ENCODE measurements at regions not wholly inside any gene's neighbourhood (a gene's known extent, or its start where the extent isn't known, plus 50 kb on each side); places are given as distances from the start of the nearest gene placed in this dataset.
"Not testable (repeated sequence)": the region's sequence is repeated elsewhere in the genome, so short reads cannot be mapped to it uniquely, and the experiment has no call there.

- no peak for TF ChIP-seq CTCF (IDR thresholded peaks at IDR 0.05; ENCODE audit: low read depth, low read length, missing control alignments)
- no peak for DNase-seq
- in situ Hi-C loops (cut with HindIII; ENCODE audit: low pct_ligation_motif_present, low sequenced_read_pairs), result no loop called here
- H3K27ac ChIP-seq, result no peak overlapping the region
- no peak overlapping the region for H3K4me3 ChIP-seq (ENCODE audit: low read depth, low read length)
- H3K27me3 ChIP-seq (replicated peaks), result no peaks in the 10 kb centered on the region
- H3K36me3 ChIP-seq (replicated peaks), result no peaks in the 10 kb centered on the region
Measured at GRCh38 chr11:33949252-33949913, 57.5 kb upstream of the LMO2 start.

- no peaks in the 10 kb centered on the region for H3K27me3 ChIP-seq (replicated peaks)
Measured at GRCh38 chr11:33948494-33948893, 56.6 kb upstream of the LMO2 start.

GRCh38 chr11:33947918-33948317 is 56.0 kb upstream of the LMO2 start:
- in situ Hi-C loops (cut with HindIII; ENCODE audit: low pct_ligation_motif_present, low sequenced_read_pairs); H3K4me3 ChIP-seq (ENCODE audit: low read depth, low read length); H3K27ac ChIP-seq; DNase-seq; H3K27me3 ChIP-seq (replicated peaks); H3K36me3 ChIP-seq (replicated peaks): not testable (repeated sequence)

More at GRCh38 chr11:33948494-33948893, 56.6 kb upstream of the LMO2 start:
- in situ Hi-C loops (cut with HindIII; ENCODE audit: low pct_ligation_motif_present, low sequenced_read_pairs), result no loop called here
- TF ChIP-seq CTCF (IDR thresholded peaks at IDR 0.05; ENCODE audit: low read depth, low read length, missing control alignments), result no peak
- Histone ChIP-seq H3K4me3 (ENCODE audit: low read depth, low read length) (no peak overlapping the region), H3K27ac (no peak overlapping the region), H3K36me3 (replicated peaks) (no peaks in the 10 kb centered on the region)
- no peak for DNase-seq

- Histone ChIP-seq H3K27me3 (replicated peaks) (no peaks in the 10 kb centered on the region), H3K36me3 (replicated peaks) (no peaks in the 10 kb centered on the region), H3K27ac (no peak overlapping the region), H3K4me3 (ENCODE audit: low read depth, low read length) (no peak overlapping the region)
- DNase-seq, result no peak
- no peak for TF ChIP-seq CTCF (IDR thresholded peaks at IDR 0.05; ENCODE audit: low read depth, low read length, missing control alignments)
- in situ Hi-C loops (cut with HindIII; ENCODE audit: low pct_ligation_motif_present, low sequenced_read_pairs), result no loop called here
Measured at GRCh38 chr11:33946930-33947329, 55.1 kb upstream of the LMO2 start.

- no peak overlapping the region for H3K27ac ChIP-seq
- TF ChIP-seq CTCF (IDR thresholded peaks at IDR 0.05; ENCODE audit: low read depth, low read length, missing control alignments), result no peak
- in situ Hi-C loops (cut with HindIII; ENCODE audit: low pct_ligation_motif_present, low sequenced_read_pairs), result no loop called here
- DNase-seq, result no peak
- no peak overlapping the region for H3K4me3 ChIP-seq (ENCODE audit: low read depth, low read length)
- no peaks in the 10 kb centered on the region for H3K27me3 ChIP-seq (replicated peaks)
- H3K36me3 ChIP-seq (replicated peaks), result no peaks in the 10 kb centered on the region
Measured at GRCh38 chr11:33945481-33946268, 53.8 kb upstream of the LMO2 start.

- Histone ChIP-seq H3K4me3 (ENCODE audit: low read depth, low read length) (no peak overlapping the region), H3K36me3 (replicated peaks) (no peaks in the 10 kb centered on the region), H3K27me3 (replicated peaks) (no peaks in the 10 kb centered on the region), H3K27ac (no peak overlapping the region)
- no peak for TF ChIP-seq CTCF (IDR thresholded peaks at IDR 0.05; ENCODE audit: low read depth, low read length, missing control alignments)
- in situ Hi-C loops (cut with HindIII; ENCODE audit: low pct_ligation_motif_present, low sequenced_read_pairs), result no loop called here
- DNase-seq, result no peak
Measured at GRCh38 chr11:33944693-33945424, 53.0 kb upstream of the LMO2 start.
